Liver (tissue), 3 donors: ENCODE measurements at regions not wholly inside any gene's neighbourhood (a gene's known extent, or its start where the extent isn't known, plus 50 kb on each side); places are given as distances from the start of the nearest gene placed in this dataset.

Source experiments
- ATF3 ChIP-seq: IDR thresholded peaks from 2 replicates; pipeline ENCODE4 v1.6.1; 2016; ENCODE audit warnings: antibody characterized with exemption
- CTCF ChIP-seq: fragments of 150-350 bp; IDR thresholded peaks from 2 replicates; pipeline ENCODE4 v1.5.1; 2017; ENCODE audit warnings: improper control_type of control experiment, low read depth, low read length; ENCODE audit not compliant: missing input control
- GABPA ChIP-seq, 2 donors: IDR thresholded peaks in 1 of 2; conservative IDR thresholded peaks in 1 of 2; 2 replicates each; pipeline ENCODE4 v1.6.1; 2016; ENCODE audit warnings: antibody characterized with exemption in 2 of 2, mild to moderate bottlenecking in 1 of 2, moderate library complexity in 1 of 2
- HNF4A ChIP-seq, 2 donors: conservative IDR thresholded peaks; 2 replicates each; pipeline ENCODE4 v1.6.1; 2016; ENCODE audit warnings: antibody characterized with exemption in 2 of 2, mild to moderate bottlenecking in 2 of 2
- TAF1 ChIP-seq: conservative IDR thresholded peaks from 2 replicates; pipeline ENCODE4 v1.6.1; 2016; ENCODE audit warnings: antibody characterized with exemption, mild to moderate bottlenecking
- donor health status: healthy.
- donor health status: healthy.

- TF ChIP-seq GABPA (IDR thresholded peaks at IDR 0.05 in 1 of 2, conservative IDR thresholded peaks at IDR 0.05 in 1 of 2) = no peak
- TF ChIP-seq ATF3 = no peak
- no peak for TF ChIP-seq HNF4A (conservative IDR thresholded peaks at IDR 0.05)
- TF ChIP-seq CTCF = no peak
- TF ChIP-seq TAF1 = no peak
Measured at GRCh38 chr5:7976411-7977190, 107.7 kb downstream of the MTRR start.
